OCI-LY7 (cell line): ENCODE measurements at regions not wholly inside any gene's neighbourhood (a gene's known extent, or its start where the extent isn't known, plus 50 kb on each side); places are given as distances from the start of the nearest gene placed in this dataset.

Source experiments
- EZH2phosphoT487 ChIP-seq: fragments of 200-600 bp; sonication (generic); IDR thresholded peaks from 2 replicates; pipeline ENCODE4 v1.6.1; 2018; ENCODE audit warnings: low read depth, borderline replicate concordance, mild to moderate bottlenecking, mixed run types, antibody characterized with exemption, low read length, moderate library complexity, mixed read lengths
- TF ChIP-seq, protein P1 (sequence below): fragments of 200-600 bp; sonication (generic); conservative IDR thresholded peaks from 2 replicates; pipeline ENCODE4 v1.5.1; 2014; ENCODE audit warnings: mild to moderate bottlenecking, antibody characterized with exemption, low read length, moderate library complexity, mixed read lengths

DNA sequence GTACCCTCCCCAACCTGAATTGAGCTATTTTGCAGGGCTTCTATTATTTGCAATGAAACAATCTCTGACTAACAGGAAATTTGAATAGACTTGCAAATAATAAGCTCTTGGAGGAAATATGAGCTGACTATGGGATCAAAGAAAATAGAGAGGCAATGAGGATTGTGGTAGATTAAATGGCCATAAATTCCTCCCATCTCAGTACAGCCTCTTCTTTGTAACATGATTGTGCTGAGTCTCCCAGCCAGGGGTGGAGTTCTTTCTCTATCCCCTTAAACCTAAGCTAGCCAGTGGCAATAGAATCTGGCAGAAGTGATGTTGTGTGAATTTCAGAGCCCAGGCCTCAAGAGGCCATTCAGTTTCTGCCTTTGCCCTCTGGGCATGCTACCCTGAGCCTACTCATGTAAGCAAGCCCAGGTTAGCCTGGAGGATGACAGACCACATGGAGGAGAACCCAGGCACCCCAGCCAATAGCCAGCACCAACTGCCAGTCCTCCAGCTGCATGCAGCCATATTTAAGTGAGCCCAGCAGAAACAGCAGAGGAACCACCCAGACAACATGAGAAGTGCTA, 86.8 kb upstream of the TP53I11 start:
- TF ChIP-seq, protein P1, sequence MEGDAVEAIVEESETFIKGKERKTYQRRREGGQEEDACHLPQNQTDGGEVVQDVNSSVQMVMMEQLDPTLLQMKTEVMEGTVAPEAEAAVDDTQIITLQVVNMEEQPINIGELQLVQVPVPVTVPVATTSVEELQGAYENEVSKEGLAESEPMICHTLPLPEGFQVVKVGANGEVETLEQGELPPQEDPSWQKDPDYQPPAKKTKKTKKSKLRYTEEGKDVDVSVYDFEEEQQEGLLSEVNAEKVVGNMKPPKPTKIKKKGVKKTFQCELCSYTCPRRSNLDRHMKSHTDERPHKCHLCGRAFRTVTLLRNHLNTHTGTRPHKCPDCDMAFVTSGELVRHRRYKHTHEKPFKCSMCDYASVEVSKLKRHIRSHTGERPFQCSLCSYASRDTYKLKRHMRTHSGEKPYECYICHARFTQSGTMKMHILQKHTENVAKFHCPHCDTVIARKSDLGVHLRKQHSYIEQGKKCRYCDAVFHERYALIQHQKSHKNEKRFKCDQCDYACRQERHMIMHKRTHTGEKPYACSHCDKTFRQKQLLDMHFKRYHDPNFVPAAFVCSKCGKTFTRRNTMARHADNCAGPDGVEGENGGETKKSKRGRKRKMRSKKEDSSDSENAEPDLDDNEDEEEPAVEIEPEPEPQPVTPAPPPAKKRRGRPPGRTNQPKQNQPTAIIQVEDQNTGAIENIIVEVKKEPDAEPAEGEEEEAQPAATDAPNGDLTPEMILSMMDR = no peak
- no peak for TF ChIP-seq EZH2phosphoT487
